ENCODE measurements at regions not wholly inside any gene's neighbourhood (a gene's known extent, or its start where the extent isn't known, plus 50 kb on each side); places are given as distances from the start of the nearest gene placed in this dataset.

- no peak for DNase-seq (ENCODE audit: low spot score)
Measured at GRCh38 chr21:27250366-27250765, 283.5 kb upstream of the ADAMTS5 start.

GRCh38 chr21:27248814-27249213 lies 281.9 kb upstream of the ADAMTS5 start:
- DNase-seq (ENCODE audit: low spot score): no peak

GRCh38 chr21:27246741-27247140 lies 279.9 kb upstream of the ADAMTS5 start:
- DNase-seq (ENCODE audit: low spot score): no peak

GRCh38 chr21:27244776-27245175 lies 277.9 kb upstream of the ADAMTS5 start:
- DNase-seq (ENCODE audit: low spot score): no peak

GRCh38 chr21:27244352-27244751 lies 277.5 kb upstream of the ADAMTS5 start:
- DNase-seq (ENCODE audit: low spot score): no peak

GRCh38 chr21:27240839-27241238 lies 274.0 kb upstream of the ADAMTS5 start:
- no peak for DNase-seq (ENCODE audit: low spot score)

- DNase-seq (ENCODE audit: low spot score): no peak
Measured at GRCh38 chr21:27233514-27234115, 266.7 kb upstream of the ADAMTS5 start.

- no peak for DNase-seq (ENCODE audit: low spot score)
Measured at GRCh38 chr21:27225940-27226339, 259.1 kb upstream of the ADAMTS5 start.

GRCh38 chr21:27225151-27225550 lies 258.3 kb upstream of the ADAMTS5 start:
- no peak for DNase-seq (ENCODE audit: low spot score)

- no peak for DNase-seq (ENCODE audit: low spot score)
Measured at GRCh38 chr21:27224169-27224568, 257.3 kb upstream of the ADAMTS5 start.

- no peak for DNase-seq (ENCODE audit: low spot score)
Measured at GRCh38 chr21:27221077-27221476, 254.2 kb upstream of the ADAMTS5 start.

- DNase-seq (ENCODE audit: low spot score): no peak
Measured at GRCh38 chr21:27220416-27220815, 253.5 kb upstream of the ADAMTS5 start.

- no peak for DNase-seq (ENCODE audit: low spot score)
Measured at GRCh38 chr21:27219068-27219467, 252.2 kb upstream of the ADAMTS5 start.

GRCh38 chr21:27213303-27213702 lies 246.4 kb upstream of the ADAMTS5 start:
- DNase-seq (ENCODE audit: low spot score): peak; percentile 7

GRCh38 chr21:27212441-27212840 lies 245.6 kb upstream of the ADAMTS5 start:
- DNase-seq (ENCODE audit: low spot score): no peak

GRCh38 chr21:27209546-27209945 lies 242.7 kb upstream of the ADAMTS5 start:
- no peak for DNase-seq (ENCODE audit: low spot score)

- no peak for DNase-seq (ENCODE audit: low spot score)
Measured at GRCh38 chr21:27206368-27206982, 239.6 kb upstream of the ADAMTS5 start.

GRCh38 chr21:27202301-27202700 lies 235.4 kb upstream of the ADAMTS5 start:
- DNase-seq (ENCODE audit: low spot score): no peak

- DNase-seq (ENCODE audit: low spot score): no peak
Measured at GRCh38 chr21:27201197-27201596, 234.3 kb upstream of the ADAMTS5 start.

GRCh38 chr21:27196651-27197050 lies 229.8 kb upstream of the ADAMTS5 start:
- no peak for DNase-seq (ENCODE audit: low spot score)

GRCh38 chr21:27192281-27192949 lies 225.5 kb upstream of the ADAMTS5 start:
- DNase-seq (ENCODE audit: low spot score): no peak

GRCh38 chr21:27190601-27191000 lies 223.7 kb upstream of the ADAMTS5 start:
- no peak for DNase-seq (ENCODE audit: low spot score)

GRCh38 chr21:27189870-27190269 lies 223.0 kb upstream of the ADAMTS5 start:
- DNase-seq (ENCODE audit: low spot score): no peak

- DNase-seq (ENCODE audit: low spot score): no peak
Measured at GRCh38 chr21:27173053-27173452, 206.2 kb upstream of the ADAMTS5 start.

All from RKO (cell line).